ENCODE measurements at regions not wholly inside any gene's neighbourhood (a gene's known extent, or its start where the extent isn't known, plus 50 kb on each side); places are given as distances from the start of the nearest gene placed in this dataset.

GRCh38 chr4:125155251-125155650, 159.5 kb upstream of the FAT4 start:
- TF ChIP-seq POLR2A (IDR thresholded peaks at IDR 0.05) (no peak), CTCF (IDR thresholded peaks at IDR 0.05) (no peak)

All from esophagus squamous epithelium (tissue), 4 donors.